ENCODE measurements at regions not wholly inside any gene's neighbourhood (a gene's known extent, or its start where the extent isn't known, plus 50 kb on each side); places are given as distances from the start of the nearest gene placed in this dataset.

DNA sequence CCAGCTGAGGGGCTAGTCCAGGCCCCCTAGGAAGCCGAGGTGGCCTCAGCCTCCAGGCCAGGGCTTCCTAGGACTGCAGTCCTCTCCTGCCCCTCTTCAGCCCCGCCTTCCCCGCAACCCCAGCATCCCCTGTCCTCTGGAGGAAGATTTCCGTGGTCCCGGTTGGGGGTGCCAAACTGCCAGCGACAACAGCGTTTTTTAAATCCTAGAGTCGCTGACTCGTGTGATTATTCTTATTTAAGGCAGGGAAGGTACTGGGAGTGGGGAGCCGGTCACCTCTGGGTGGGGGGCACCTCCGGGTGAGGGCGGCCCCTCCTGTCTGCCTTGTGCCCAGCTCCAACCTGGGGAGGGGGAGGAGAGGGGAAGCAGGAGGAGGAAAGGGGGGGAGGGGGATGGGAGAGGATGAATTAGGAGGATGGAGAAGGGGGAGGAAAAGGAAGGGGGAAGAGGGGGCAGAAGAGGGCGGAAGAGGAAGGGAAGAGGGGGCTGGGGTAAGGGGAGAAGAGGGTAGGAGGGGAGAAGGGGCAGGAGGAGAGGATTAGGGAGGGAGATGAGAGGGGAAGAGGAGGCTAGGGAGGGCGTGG, 173.1 kb upstream of the IER5L start:
- H3K36me3 ChIP-seq (ENCODE audit: insufficient read depth, low read length) = no peaks in the 10 kb centered on the region
- no peak overlapping the region for H3K27ac ChIP-seq (ENCODE audit: low read depth in 1 of 2, low read length in 2 of 2)
- H3K4me1 Mint-ChIP-seq (ENCODE audit: low read depth) = no peaks in the 10 kb centered on the region
- H3K4me3 ChIP-seq (ENCODE audit: low read length) = no peak overlapping the region
- H3K27ac Mint-ChIP-seq = no peak overlapping the region
- ATAC-seq (ENCODE audit: poor library complexity) (no peak), DNase-seq (no peak)
- no peaks in the 10 kb centered on the region for H3K36me3 Mint-ChIP-seq (ENCODE audit: low read depth)
- ChIA-PET POLR2A (no interaction called here), CTCF (no interaction called here)
- intact Hi-C loops (cut with DNase I, micrococcal nuclease) = no loop called here
- H3K9me3 Mint-ChIP-seq = no peaks in the 10 kb centered on the region
- TF ChIP-seq, protein P1, sequence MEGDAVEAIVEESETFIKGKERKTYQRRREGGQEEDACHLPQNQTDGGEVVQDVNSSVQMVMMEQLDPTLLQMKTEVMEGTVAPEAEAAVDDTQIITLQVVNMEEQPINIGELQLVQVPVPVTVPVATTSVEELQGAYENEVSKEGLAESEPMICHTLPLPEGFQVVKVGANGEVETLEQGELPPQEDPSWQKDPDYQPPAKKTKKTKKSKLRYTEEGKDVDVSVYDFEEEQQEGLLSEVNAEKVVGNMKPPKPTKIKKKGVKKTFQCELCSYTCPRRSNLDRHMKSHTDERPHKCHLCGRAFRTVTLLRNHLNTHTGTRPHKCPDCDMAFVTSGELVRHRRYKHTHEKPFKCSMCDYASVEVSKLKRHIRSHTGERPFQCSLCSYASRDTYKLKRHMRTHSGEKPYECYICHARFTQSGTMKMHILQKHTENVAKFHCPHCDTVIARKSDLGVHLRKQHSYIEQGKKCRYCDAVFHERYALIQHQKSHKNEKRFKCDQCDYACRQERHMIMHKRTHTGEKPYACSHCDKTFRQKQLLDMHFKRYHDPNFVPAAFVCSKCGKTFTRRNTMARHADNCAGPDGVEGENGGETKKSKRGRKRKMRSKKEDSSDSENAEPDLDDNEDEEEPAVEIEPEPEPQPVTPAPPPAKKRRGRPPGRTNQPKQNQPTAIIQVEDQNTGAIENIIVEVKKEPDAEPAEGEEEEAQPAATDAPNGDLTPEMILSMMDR (IDR thresholded peaks at IDR 0.05) = no peak
- H3K4me3 Mint-ChIP-seq = no peak overlapping the region
- H3K27me3 Mint-ChIP-seq = no peaks in the 10 kb centered on the region
- peaks cover 5 to 30% of the 10 kb centered on the region in 2 experiments for H3K9me3 ChIP-seq (ENCODE audit: control insufficient read depth in 1 of 2, insufficient read depth in 1 of 2, low read length in 2 of 2)
- peaks cover 19% of the 10 kb centered on the region for H3K4me1 ChIP-seq (ENCODE audit: insufficient read depth, low read length)
- peaks cover 10 to 16% of the 10 kb centered on the region in 2 experiments for H3K27me3 ChIP-seq (ENCODE audit: control insufficient read depth in 1 of 2, insufficient read depth in 2 of 2, low read length in 2 of 2)

DNA sequence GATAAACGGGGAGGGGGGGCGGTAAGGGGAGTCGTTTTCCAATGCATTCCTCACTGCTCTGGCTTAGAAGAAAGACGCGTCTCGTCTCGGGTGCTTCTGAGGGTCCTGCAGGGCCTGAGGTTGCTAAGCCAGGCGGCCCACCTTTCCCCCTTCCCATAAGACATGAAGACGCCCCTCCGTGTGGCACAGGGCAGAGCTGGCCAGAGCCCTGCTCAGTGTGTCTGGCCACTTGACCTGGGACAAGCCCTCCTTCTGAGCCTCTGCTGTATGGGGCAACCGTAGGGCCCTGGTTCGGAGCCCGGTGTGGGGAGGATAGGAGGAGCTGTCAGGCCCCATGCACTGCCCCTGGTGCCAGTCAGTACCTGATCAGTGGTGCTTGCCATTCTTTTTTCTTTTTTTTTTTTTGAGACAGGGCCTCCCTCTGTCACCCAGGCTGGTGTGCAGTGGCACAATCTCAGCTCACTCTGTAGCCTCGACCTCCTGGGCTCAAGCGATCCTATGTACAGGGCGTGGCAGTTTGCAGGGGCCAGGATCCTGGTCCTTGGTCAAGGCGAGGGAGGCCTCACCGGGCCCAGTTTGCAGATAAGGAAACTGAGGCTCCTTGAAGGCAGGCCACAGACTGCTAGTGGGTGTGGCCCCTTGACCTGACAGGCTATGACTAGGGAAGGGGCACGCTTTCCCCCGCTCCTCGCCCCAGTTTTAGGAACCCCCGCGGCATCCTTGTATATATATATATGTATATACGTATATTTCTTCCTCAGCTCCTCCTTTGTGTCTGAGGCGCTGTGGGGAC, 172.3 kb upstream of the IER5L start:
- H3K4me3 ChIP-seq (ENCODE audit: low read length) = no peak overlapping the region
- ChIA-PET CTCF (no interaction called here), POLR2A (no interaction called here)
- no peak overlapping the region for H3K27ac ChIP-seq (ENCODE audit: low read depth in 1 of 2, low read length in 2 of 2)
- H3K36me3 ChIP-seq (ENCODE audit: insufficient read depth, low read length) = no peaks in the 10 kb centered on the region
- peaks cover 19% of the 10 kb centered on the region for H3K4me1 ChIP-seq (ENCODE audit: insufficient read depth, low read length)
- Mint-ChIP-seq H3K36me3 (ENCODE audit: low read depth) (no peaks in the 10 kb centered on the region), H3K9me3 (no peaks in the 10 kb centered on the region), H3K4me1 (ENCODE audit: low read depth) (no peaks in the 10 kb centered on the region), H3K27ac (no peak overlapping the region), H3K4me3 (no peak overlapping the region), H3K27me3 (no peaks in the 10 kb centered on the region)
- TF ChIP-seq, protein P1 (IDR thresholded peaks at IDR 0.05) = no peak
- peaks cover 0 to 22% of the 10 kb centered on the region in 2 experiments for H3K9me3 ChIP-seq (ENCODE audit: control insufficient read depth in 1 of 2, insufficient read depth in 1 of 2, low read length in 2 of 2)
- ATAC-seq (ENCODE audit: poor library complexity) (no peak), DNase-seq (no peak)
- peaks cover 10 to 16% of the 10 kb centered on the region in 2 experiments for H3K27me3 ChIP-seq (ENCODE audit: control insufficient read depth in 1 of 2, insufficient read depth in 2 of 2, low read length in 2 of 2)
- intact Hi-C loops (cut with DNase I, micrococcal nuclease) = no loop called here

DNA sequence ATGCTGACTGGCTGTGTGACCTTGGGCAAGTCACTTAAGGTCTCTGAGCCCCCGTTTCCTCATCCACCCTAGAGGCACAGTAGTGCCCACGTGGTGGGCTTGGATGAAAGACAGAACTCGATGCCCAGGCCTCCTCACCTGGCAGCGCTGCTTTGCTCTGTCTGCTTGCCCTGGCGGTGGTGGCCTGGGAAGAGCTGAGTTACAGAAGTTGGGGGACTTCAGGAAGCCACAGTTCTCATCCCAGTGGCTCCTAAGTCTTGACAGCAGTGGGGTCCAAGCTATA, 171.5 kb upstream of the IER5L start:
- peaks cover 0 to 16% of the 10 kb centered on the region in 2 experiments for H3K9me3 ChIP-seq (ENCODE audit: control insufficient read depth in 1 of 2, insufficient read depth in 1 of 2, low read length in 2 of 2)
- H3K27ac ChIP-seq (ENCODE audit: low read depth in 1 of 2, low read length in 2 of 2) = no peak overlapping the region
- ChIA-PET CTCF (no interaction called here), POLR2A (no interaction called here)
- H3K36me3 ChIP-seq (ENCODE audit: insufficient read depth, low read length) = no peaks in the 10 kb centered on the region
- Mint-ChIP-seq H3K4me1 (ENCODE audit: low read depth) (no peaks in the 10 kb centered on the region), H3K9me3 (no peaks in the 10 kb centered on the region), H3K27me3 (no peaks in the 10 kb centered on the region), H3K4me3 (no peak overlapping the region), H3K27ac (no peak overlapping the region), H3K36me3 (ENCODE audit: low read depth) (no peaks in the 10 kb centered on the region)
- TF ChIP-seq, protein P1 (IDR thresholded peaks at IDR 0.05) = no peak
- intact Hi-C loops (cut with DNase I, micrococcal nuclease) = no loop called here
- peaks cover 19% of the 10 kb centered on the region for H3K4me1 ChIP-seq (ENCODE audit: insufficient read depth, low read length)
- no peak for DNase-seq
- peaks cover 10 to 16% of the 10 kb centered on the region in 2 experiments for H3K27me3 ChIP-seq (ENCODE audit: control insufficient read depth in 1 of 2, insufficient read depth in 2 of 2, low read length in 2 of 2)
- ATAC-seq (ENCODE audit: poor library complexity) = no peak
- H3K4me3 ChIP-seq (ENCODE audit: low read length) = no peak overlapping the region

All from CD4-positive, alpha-beta T cell (primary cell).